OCI-LY7 (cell line): ENCODE measurements at regions not wholly inside any gene's neighbourhood (a gene's known extent, or its start where the extent isn't known, plus 50 kb on each side); places are given as distances from the start of the nearest gene placed in this dataset.

Experiments used
- CTCF ChIP-seq: fragments of 200-600 bp; sonication (generic); conservative IDR thresholded peaks from 2 replicates; pipeline ENCODE4 v1.5.1; 2014; ENCODE audit warnings: mild to moderate bottlenecking, antibody characterized with exemption, low read length, moderate library complexity, mixed read lengths
- EZH2phosphoT487 ChIP-seq: fragments of 200-600 bp; sonication (generic); IDR thresholded peaks from 2 replicates; pipeline ENCODE4 v1.6.1; 2018; ENCODE audit warnings: low read depth, borderline replicate concordance, mild to moderate bottlenecking, mixed run types, antibody characterized with exemption, low read length, moderate library complexity, mixed read lengths

- TF ChIP-seq CTCF, result no peak
- no peak for TF ChIP-seq EZH2phosphoT487
These were observed 194.1 kb downstream of the TMTC3 start for GRCh38 chr12:88336076-88336739.
